ENCODE measurements at regions not wholly inside any gene's neighbourhood (a gene's known extent, or its start where the extent isn't known, plus 50 kb on each side); places are given as distances from the start of the nearest gene placed in this dataset.

DNA sequence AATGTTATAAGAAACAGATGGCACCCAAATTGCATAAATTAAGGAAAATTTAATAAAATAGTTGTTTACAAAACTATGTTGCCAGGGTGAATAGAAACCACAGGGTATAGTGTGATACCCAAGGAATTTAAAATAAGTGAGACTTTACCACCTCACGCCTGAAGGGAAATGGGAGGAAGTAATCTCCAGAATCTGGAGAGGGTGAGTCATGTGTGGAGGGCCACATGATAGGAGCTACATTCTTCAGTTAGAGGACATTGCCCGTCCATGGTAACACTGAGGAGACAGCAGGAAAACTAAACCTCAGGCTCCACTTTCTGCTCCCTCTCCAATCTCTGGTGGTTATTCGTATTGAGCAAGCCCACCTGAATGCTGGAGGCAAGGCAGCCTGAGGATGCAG is 97.2 kb upstream of the NXPH2 start:
- H4K20me1 ChIP-seq (replicated peaks; ENCODE audit: control insufficient read depth, extremely low read depth, insufficient read depth, low read length): no peaks in the 10 kb centered on the region
- CTCF ChIA-PET: no interaction called here

More for the DNA sequence above, 97.2 kb upstream of the NXPH2 start:
- no peak for DNase-seq (ENCODE audit: low read depth, low spot score)
- no peak overlapping the region for H3K9ac ChIP-seq (replicated peaks; ENCODE audit: extremely low read depth, insufficient read depth, low read length)
- H3K36me3 ChIP-seq (ENCODE audit: control insufficient read depth in 2 of 2, extremely low read depth in 1 of 2, insufficient read depth in 2 of 2, low read length in 2 of 2): no peaks in the 10 kb centered on the region
- no peak overlapping the region for H3K4me2 ChIP-seq (ENCODE audit: insufficient read depth, low read length)
- H3K4me1 ChIP-seq (ENCODE audit: control insufficient read depth, extremely low read depth, insufficient read depth, low read length): no peaks in the 10 kb centered on the region
- H3K9me1 ChIP-seq (replicated peaks; ENCODE audit: control insufficient read depth, extremely low read depth, insufficient read depth, low read length): no peaks in the 10 kb centered on the region
- H2AFZ ChIP-seq (ENCODE audit: low read depth, low read length): no peak overlapping the region
- intact Hi-C loops (cut with micrococcal nuclease) (no loop called here), dilution Hi-C loops (cut with MboI; ENCODE audit: extremely low pct_ligation_motif_present, low sequenced_read_pairs) (no loop called here)
- no peak overlapping the region for H3K4me3 ChIP-seq (replicated peaks in 1 of 3; ENCODE audit: insufficient read depth in 1 of 3, low read depth in 1 of 3, low read length in 3 of 3)
- TF ChIP-seq MYC (IDR thresholded peaks at IDR 0.05; ENCODE audit: low read depth, low read length) (no peak), POLR2AphosphoS5 (IDR thresholded peaks at IDR 0.05; ENCODE audit: insufficient read depth, low read depth, low read length) (no peak), GATA2 (IDR thresholded peaks at IDR 0.05; ENCODE audit: insufficient read depth, insufficient read length, low read depth, low read length) (no peak), EZH2 (IDR thresholded peaks at IDR 0.05; ENCODE audit: borderline replicate concordance, low read depth, low read length, severe bottlenecking) (no peak), POLR2A (IDR thresholded peaks at IDR 0.05; ENCODE audit: low read depth, low read length) (no peak), MAX (IDR thresholded peaks at IDR 0.05; ENCODE audit: insufficient read depth, insufficient read length) (no peak), FOS (IDR thresholded peaks at IDR 0.05; ENCODE audit: borderline replicate concordance, insufficient read depth, low read length) (no peak), JUN (IDR thresholded peaks at IDR 0.05; ENCODE audit: borderline replicate concordance, insufficient read depth, insufficient read length, low read depth) (no peak)
- TF ChIP-seq, protein P1, sequence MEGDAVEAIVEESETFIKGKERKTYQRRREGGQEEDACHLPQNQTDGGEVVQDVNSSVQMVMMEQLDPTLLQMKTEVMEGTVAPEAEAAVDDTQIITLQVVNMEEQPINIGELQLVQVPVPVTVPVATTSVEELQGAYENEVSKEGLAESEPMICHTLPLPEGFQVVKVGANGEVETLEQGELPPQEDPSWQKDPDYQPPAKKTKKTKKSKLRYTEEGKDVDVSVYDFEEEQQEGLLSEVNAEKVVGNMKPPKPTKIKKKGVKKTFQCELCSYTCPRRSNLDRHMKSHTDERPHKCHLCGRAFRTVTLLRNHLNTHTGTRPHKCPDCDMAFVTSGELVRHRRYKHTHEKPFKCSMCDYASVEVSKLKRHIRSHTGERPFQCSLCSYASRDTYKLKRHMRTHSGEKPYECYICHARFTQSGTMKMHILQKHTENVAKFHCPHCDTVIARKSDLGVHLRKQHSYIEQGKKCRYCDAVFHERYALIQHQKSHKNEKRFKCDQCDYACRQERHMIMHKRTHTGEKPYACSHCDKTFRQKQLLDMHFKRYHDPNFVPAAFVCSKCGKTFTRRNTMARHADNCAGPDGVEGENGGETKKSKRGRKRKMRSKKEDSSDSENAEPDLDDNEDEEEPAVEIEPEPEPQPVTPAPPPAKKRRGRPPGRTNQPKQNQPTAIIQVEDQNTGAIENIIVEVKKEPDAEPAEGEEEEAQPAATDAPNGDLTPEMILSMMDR (IDR thresholded peaks at IDR 0.05; ENCODE audit: extremely low read depth in 1 of 2, insufficient read depth in 1 of 2, low read depth in 1 of 2, low read length in 2 of 2): no peak
- H3K9me3 ChIP-seq (replicated peaks; ENCODE audit: control insufficient read depth, insufficient read depth, low read length): no peaks in the 10 kb centered on the region
- no peaks in the 10 kb centered on the region for H3K27me3 ChIP-seq (ENCODE audit: control insufficient read depth in 2 of 2, insufficient read depth in 2 of 2, low read length in 2 of 2)
- BruUV-seq (replicated peaks): no TSS peak
- H3K79me2 ChIP-seq (ENCODE audit: control insufficient read depth, insufficient read depth, low read length): no peaks in the 10 kb centered on the region
- POLR2A ChIA-PET: no interaction called here
- no peak overlapping the region for H3K27ac ChIP-seq (ENCODE audit: insufficient read depth, low read depth, low read length)
- FAIRE-seq: no peak
